ENCODE measurements at regions not wholly inside any gene's neighbourhood (a gene's known extent, or its start where the extent isn't known, plus 50 kb on each side); places are given as distances from the start of the nearest gene placed in this dataset.

GRCh38 chr15:54998661-54999060, 198.1 kb downstream of the RSL24D1 start:
- no peak for TF ChIP-seq GATA2 (IDR thresholded peaks at IDR 0.05; ENCODE audit: low read depth, low read length)
- no peak for TF ChIP-seq GATA3 (IDR thresholded peaks at IDR 0.05; ENCODE audit: low read depth, low read length)

DNA sequence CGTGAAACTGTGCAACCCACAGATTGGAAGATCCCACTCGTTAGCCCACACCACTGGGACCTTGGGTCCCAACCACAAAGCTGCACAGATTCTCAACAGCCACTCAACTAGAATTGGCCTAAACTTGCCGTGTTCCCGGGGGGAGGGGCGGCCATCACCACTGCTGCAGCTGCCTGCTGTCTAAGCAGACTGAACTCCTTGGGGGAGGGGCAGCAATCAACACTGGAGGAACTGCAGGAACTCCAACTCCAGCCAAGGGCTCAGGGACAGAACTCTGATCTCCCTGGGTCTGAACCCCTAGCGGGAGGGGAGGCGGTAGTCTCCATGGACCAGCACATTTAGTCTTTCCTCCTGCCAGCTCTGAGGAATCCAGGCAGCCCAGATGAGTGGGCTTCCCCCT, 205.9 kb downstream of the RSL24D1 start:
- TF ChIP-seq GATA2 (IDR thresholded peaks at IDR 0.05; ENCODE audit: low read depth, low read length): no peak
- TF ChIP-seq GATA3 (IDR thresholded peaks at IDR 0.05; ENCODE audit: low read depth, low read length): no peak

- TF ChIP-seq GATA2 (IDR thresholded peaks at IDR 0.05; ENCODE audit: low read depth, low read length): no peak
- no peak for TF ChIP-seq GATA3 (IDR thresholded peaks at IDR 0.05; ENCODE audit: low read depth, low read length)
Measured at GRCh38 chr15:54987881-54988280, 208.9 kb downstream of the RSL24D1 start.

DNA sequence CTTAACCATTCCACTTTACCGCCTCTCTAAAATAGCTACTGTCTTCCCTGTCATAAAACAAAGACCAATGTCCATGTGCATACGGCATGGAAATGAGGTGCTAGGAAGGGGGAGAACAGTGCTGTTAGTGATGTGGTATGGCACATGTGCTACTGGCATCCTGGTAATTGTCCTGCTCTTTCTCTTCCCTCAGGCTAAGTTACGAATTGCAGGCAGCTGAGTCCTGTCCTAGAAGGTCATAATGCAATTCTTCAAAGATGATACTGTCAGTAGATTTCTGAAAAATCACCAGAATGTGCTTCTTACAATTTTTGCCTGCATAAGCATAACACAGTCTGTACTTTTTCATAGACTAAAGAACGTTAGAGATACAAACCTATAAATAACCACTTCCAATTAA, 216.8 kb downstream of the RSL24D1 start:
- TF ChIP-seq GATA2 (IDR thresholded peaks at IDR 0.05; ENCODE audit: low read depth, low read length) (no peak), GATA3 (IDR thresholded peaks at IDR 0.05; ENCODE audit: low read depth, low read length) (no peak)

DNA sequence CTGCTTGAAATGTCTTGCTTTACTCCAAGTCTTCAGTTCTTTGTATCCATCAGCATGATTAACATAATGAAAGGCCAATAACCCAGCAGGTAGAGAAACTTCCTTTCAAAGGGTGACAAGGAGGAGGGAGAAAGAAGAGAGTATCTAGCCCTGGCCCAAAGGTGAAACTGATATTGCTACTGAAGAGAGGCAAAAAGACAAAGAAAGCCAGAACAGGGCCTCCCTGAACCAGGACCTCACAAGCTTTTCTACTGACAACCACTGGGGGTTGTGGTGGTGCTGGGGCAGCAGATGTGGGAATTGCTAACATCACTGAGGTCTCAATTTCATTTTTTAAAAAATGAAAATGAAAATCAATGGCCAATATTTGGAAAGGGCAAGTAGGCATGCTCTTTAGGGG, 234.1 kb downstream of the RSL24D1 start:
- TF ChIP-seq GATA3 (IDR thresholded peaks at IDR 0.05; ENCODE audit: low read depth, low read length) (no peak), GATA2 (IDR thresholded peaks at IDR 0.05; ENCODE audit: low read depth, low read length) (no peak)

GRCh38 chr15:54960266-54960665, 236.5 kb downstream of the RSL24D1 start:
- TF ChIP-seq GATA2 (IDR thresholded peaks at IDR 0.05; ENCODE audit: low read depth, low read length) (no peak), GATA3 (IDR thresholded peaks at IDR 0.05; ENCODE audit: low read depth, low read length) (no peak)

DNA sequence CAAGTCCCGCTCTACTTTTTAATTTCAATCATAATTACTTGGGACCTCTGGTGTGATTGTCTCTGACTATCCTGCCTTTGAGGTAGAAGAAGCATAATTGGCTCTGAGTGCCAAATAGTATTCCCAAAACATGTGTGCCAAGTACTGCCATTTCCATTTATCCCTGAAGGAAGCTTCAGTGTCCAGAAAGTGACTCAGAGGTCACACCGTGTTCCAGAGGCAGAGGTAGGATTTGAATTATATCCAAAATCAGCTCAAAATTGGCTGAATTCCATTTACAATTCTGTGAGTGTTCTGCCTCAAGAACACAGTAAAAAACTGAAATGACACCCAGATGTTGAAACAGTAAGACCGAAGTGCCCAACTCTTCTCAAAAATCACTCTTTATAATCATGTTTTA, 255.3 kb downstream of the RSL24D1 start:
- TF ChIP-seq GATA3 (IDR thresholded peaks at IDR 0.05; ENCODE audit: low read depth, low read length) (no peak), GATA2 (IDR thresholded peaks at IDR 0.05; ENCODE audit: low read depth, low read length) (no peak)

DNA sequence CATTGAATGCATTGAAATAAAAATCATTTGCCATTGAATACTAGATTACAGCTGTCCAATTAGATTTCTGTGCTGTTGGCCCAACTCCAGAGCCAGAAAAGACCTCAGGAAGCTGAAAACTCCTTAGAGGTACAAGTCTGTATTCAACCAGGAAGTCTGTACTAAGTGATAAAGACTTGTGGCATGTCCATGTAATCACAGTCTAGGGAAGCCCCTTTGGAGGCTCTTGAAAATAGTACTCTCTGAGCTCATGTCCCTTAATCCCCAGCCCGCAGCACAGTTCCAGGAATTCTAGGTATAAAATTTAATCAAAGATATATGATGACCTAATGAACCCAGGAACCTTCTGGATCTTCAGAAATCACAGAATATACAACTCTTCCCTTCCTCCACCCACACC, 279.4 kb downstream of the RSL24D1 start:
- TF ChIP-seq GATA3 (IDR thresholded peaks at IDR 0.05; ENCODE audit: low read depth, low read length) (no peak), GATA2 (IDR thresholded peaks at IDR 0.05; ENCODE audit: low read depth, low read length) (no peak)

DNA sequence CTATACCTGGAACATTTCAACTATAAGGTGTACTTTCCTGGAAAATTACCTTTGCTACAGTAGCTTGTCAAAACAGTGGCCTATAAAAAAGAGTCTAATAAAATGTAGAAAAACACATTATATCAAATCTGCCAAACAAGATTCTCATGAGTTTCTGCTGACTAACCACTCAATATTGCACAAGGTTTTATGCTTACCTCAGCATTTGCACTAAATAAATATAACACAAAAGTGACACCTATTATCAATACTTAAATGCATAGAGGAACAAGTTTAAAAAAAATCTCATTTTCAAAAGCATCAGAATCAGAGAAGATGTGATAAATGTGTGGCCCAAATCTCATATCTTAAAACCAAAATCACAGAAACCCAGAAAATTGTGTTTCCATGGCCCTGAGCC, 281.4 kb downstream of the RSL24D1 start:
- TF ChIP-seq GATA3 (IDR thresholded peaks at IDR 0.05; ENCODE audit: low read depth, low read length) (no peak), GATA2 (IDR thresholded peaks at IDR 0.05; ENCODE audit: low read depth, low read length) (no peak)

GRCh38 chr15:54884312-54884711, 312.4 kb downstream of the RSL24D1 start:
- no peak for TF ChIP-seq GATA3 (IDR thresholded peaks at IDR 0.05; ENCODE audit: low read depth, low read length)
- no peak for TF ChIP-seq GATA2 (IDR thresholded peaks at IDR 0.05; ENCODE audit: low read depth, low read length)

- TF ChIP-seq GATA3 (IDR thresholded peaks at IDR 0.05; ENCODE audit: low read depth, low read length): no peak
- TF ChIP-seq GATA2 (IDR thresholded peaks at IDR 0.05; ENCODE audit: low read depth, low read length): no peak
Measured at GRCh38 chr15:54859982-54860381, 336.8 kb downstream of the RSL24D1 start.

GRCh38 chr15:54854667-54855066, 342.1 kb downstream of the RSL24D1 start:
- no peak for TF ChIP-seq GATA3 (IDR thresholded peaks at IDR 0.05; ENCODE audit: low read depth, low read length)
- no peak for TF ChIP-seq GATA2 (IDR thresholded peaks at IDR 0.05; ENCODE audit: low read depth, low read length)

DNA sequence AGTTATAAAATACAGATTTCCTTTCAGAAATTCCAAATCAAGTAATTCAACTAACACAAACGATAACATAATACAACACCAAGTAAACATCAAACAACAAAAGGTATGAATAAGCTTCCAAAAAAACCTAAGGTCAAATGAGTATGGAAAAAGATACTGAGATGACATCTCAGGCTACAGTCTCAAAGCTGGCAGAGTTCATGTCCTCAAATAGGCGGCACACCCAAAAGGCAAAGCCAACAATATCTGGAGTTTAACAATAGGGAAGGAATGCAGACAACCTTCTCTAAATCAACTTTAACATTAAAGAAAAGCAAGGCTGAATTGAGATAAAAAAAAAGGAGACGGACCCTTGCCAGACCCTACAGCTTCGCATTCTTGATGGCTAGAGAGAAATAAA, 346.6 kb downstream of the RSL24D1 start:
- TF ChIP-seq GATA2 (IDR thresholded peaks at IDR 0.05; ENCODE audit: low read depth, low read length) (no peak), GATA3 (IDR thresholded peaks at IDR 0.05; ENCODE audit: low read depth, low read length) (no peak)

- TF ChIP-seq GATA3 (IDR thresholded peaks at IDR 0.05; ENCODE audit: low read depth, low read length) (no peak), GATA2 (IDR thresholded peaks at IDR 0.05; ENCODE audit: low read depth, low read length) (no peak)
Measured at GRCh38 chr15:54843006-54843405, 353.7 kb downstream of the RSL24D1 start.

- TF ChIP-seq GATA2 (IDR thresholded peaks at IDR 0.05; ENCODE audit: low read depth, low read length): no peak
- TF ChIP-seq GATA3 (IDR thresholded peaks at IDR 0.05; ENCODE audit: low read depth, low read length): no peak
Measured at GRCh38 chr15:54841701-54842305, 354.9 kb downstream of the RSL24D1 start.

Measured in SH-SY5Y (cell line).